GM12878 (cell line): ENCODE measurements at regions not wholly inside any gene's neighbourhood (a gene's known extent, or its start where the extent isn't known, plus 50 kb on each side); places are given as distances from the start of the nearest gene placed in this dataset.

Experiments used
- ATAC-seq: fragments of 200-7000 bp; cut with Tn5 transposase; 3 replicates; pipeline ENCODE4 v1.9.1; 2020; ENCODE audit warnings: mild to moderate bottlenecking, moderate library complexity
- BruUV-seq: library from RNA; stranded (reverse); fragments of 400-500 nt; replicated peaks from 2 replicates; lab custom pipeline; 2021; lab: Mats Ljungman, UMichigan
- CTCF ChIA-PET: fragments of 300-600 bp; sonication (Branson Sonifier 250); formaldehyde crosslinking; extraction: SDS; loops from one replicate; lab custom pipeline; 2021; ENCODE audit warnings: inconsistent platforms; lab: Yijun Ruan, JAX
- POLR2A ChIA-PET: fragments of 350-600 bp; formaldehyde crosslinking; extraction: SDS; loops from one replicate; lab custom pipeline; 2021; ENCODE audit warnings: inconsistent platforms; lab: Charles Lee
- RAD21 ChIA-PET: fragments of 300-600 bp; sonication (Branson Sonifier 250); formaldehyde crosslinking; loops from one replicate; lab custom pipeline; 2023; ENCODE audit warnings: antibody characterized with exemption; ENCODE audit not compliant: unreplicated experiment; lab: Charles Lee
- SMC1A ChIA-PET: fragments of 300-600 bp; sonication (Branson Sonifier 250); formaldehyde crosslinking; loops from one replicate; lab custom pipeline; 2023; ENCODE audit not compliant: unreplicated experiment, uncharacterized antibody; lab: Charles Lee
- DNase-seq: peaks from one replicate; pipeline ENCODE4 v3.0.0-alpha.2; 2011; ENCODE audit warnings: low read depth, low spot score
- FAIRE-seq: peaks from 3 replicates; lab custom pipeline; 2011; peaks lifted over from hg19 to GRCh38; lab: Jason Lieb, UNC
- H2AFZ ChIP-seq: 2 replicates; pipeline ENCODE4 v1.6.0; 2011; ENCODE audit warnings: low read depth, low read length, control low read depth; ENCODE audit not compliant: control insufficient read depth
- H3K27ac ChIP-seq: 2 replicates; pipeline ENCODE4 v1.5.1; 2011; ENCODE audit warnings: control low read depth; ENCODE audit not compliant: control insufficient read depth, insufficient read depth
- H3K27me3 ChIP-seq, 2 experiments: replicated peaks in 1 of 2; 2 replicates each; pipeline versions ENCODE4 v1.6.0 to v1.6.1; 2011; ENCODE audit warnings: low read length in 1 of 2; ENCODE audit not compliant: control insufficient read depth in 2 of 2, insufficient read depth in 2 of 2
- H3K36me3 ChIP-seq, 2 experiments: 2 replicates each; pipeline ENCODE4 v1.5.1; 2011; ENCODE audit warnings: low read length in 1 of 2; ENCODE audit not compliant: control insufficient read depth in 2 of 2, insufficient read depth in 2 of 2
- H3K4me1 ChIP-seq: 2 replicates; pipeline ENCODE4 v1.6.1; 2011; ENCODE audit warnings: mild to moderate bottlenecking, low read length, moderate library complexity, mixed read lengths; ENCODE audit not compliant: control insufficient read depth, insufficient read depth
- H3K4me2 ChIP-seq: 2 replicates; pipeline ENCODE4 v1.6.0; 2011; ENCODE audit warnings: control low read depth; ENCODE audit not compliant: control insufficient read depth, insufficient read depth
- H3K4me3 ChIP-seq: fragments of 200-600 bp; sonication (generic); 2 replicates; pipeline ENCODE4 v1.5.1; 2016
- H3K79me2 ChIP-seq: 2 replicates; pipeline ENCODE4 v1.6.0; 2011; ENCODE audit warnings: low read length; ENCODE audit not compliant: control insufficient read depth, insufficient read depth
- H3K9ac ChIP-seq: 2 replicates; pipeline ENCODE4 v1.8.0; 2011; ENCODE audit warnings: low read length, control low read depth, mixed read lengths; ENCODE audit not compliant: control insufficient read depth, insufficient read depth
- H3K9me3 ChIP-seq: replicated peaks from 3 replicates; pipeline ENCODE4 v1.5.1; 2011; ENCODE audit warnings: mild to moderate bottlenecking, low read length; ENCODE audit not compliant: control insufficient read depth, insufficient read depth
- H4K20me1 ChIP-seq: 2 replicates; pipeline ENCODE4 v1.6.0; 2011; ENCODE audit not compliant: control insufficient read depth, insufficient read depth
- CHD4 ChIP-seq: fragments of 200-600 bp; sonication (generic); IDR thresholded peaks from 2 replicates; pipeline ENCODE4 v1.6.1; 2016; ENCODE audit warnings: mild to moderate bottlenecking
- EGR1 ChIP-seq, 2 experiments: IDR thresholded peaks; 1 replicate in 1 of 2; 2 replicates in 1 of 2; pipeline ENCODE4 v1.6.1; 2011 to 2012; ENCODE audit warnings: low read depth in 2 of 2, low read length in 2 of 2, borderline replicate concordance in 1 of 2, mild to moderate bottlenecking in 1 of 2, moderate library complexity in 1 of 2
- EZH2 ChIP-seq: IDR thresholded peaks from 2 replicates; pipeline ENCODE4 v1.6.1; 2012; ENCODE audit warnings: low read depth, mild to moderate bottlenecking, control low read depth, inconsistent platforms, low read length, borderline replicate concordance; ENCODE audit not compliant: control insufficient read depth
- FOS ChIP-seq: IDR thresholded peaks from 3 replicates; pipeline ENCODE4 v1.6.1; 2011; ENCODE audit warnings: borderline replicate concordance; ENCODE audit not compliant: insufficient read length; ENCODE audit errors: extremely low read depth
- FOXM1 ChIP-seq: IDR thresholded peaks from 2 replicates; pipeline ENCODE4 v1.6.1; 2012; ENCODE audit warnings: low read depth, mild to moderate bottlenecking, inconsistent platforms, low read length, moderate library complexity
- LARP7 ChIP-seq: fragments of 450-650 bp; IDR thresholded peaks from 2 replicates; pipeline ENCODE4 v1.6.1; 2017; ENCODE audit warnings: mild to moderate bottlenecking
- MYB ChIP-seq: fragments of 150-350 bp; IDR thresholded peaks from 2 replicates; pipeline ENCODE4 v1.6.1; 2014; ENCODE audit warnings: mild to moderate bottlenecking, low read depth, low read length, borderline replicate concordance
- SIN3A ChIP-seq: IDR thresholded peaks from 2 replicates; pipeline ENCODE4 v1.6.1; 2012; ENCODE audit warnings: low read depth, low read length, improper control_type of control experiment
- SP1 ChIP-seq: IDR thresholded peaks from one replicate; pipeline ENCODE4 v1.6.1; 2011; ENCODE audit warnings: low read depth, low read length
- SPI1 ChIP-seq: IDR thresholded peaks from 2 replicates; pipeline ENCODE4 v1.6.1; 2011; ENCODE audit warnings: low read depth, mild to moderate bottlenecking, low read length, moderate library complexity, borderline replicate concordance; ENCODE audit not compliant: insufficient read depth
- SREBF1 ChIP-seq: IDR thresholded peaks from 2 replicates; pipeline ENCODE4 v1.6.1; 2012; ENCODE audit warnings: mild to moderate bottlenecking, low read length
- STAT1 ChIP-seq: fragments of 450-650 bp; conservative IDR thresholded peaks from 2 replicates; pipeline ENCODE4 v1.6.1; 2014; ENCODE audit warnings: antibody characterized with exemption, mild to moderate bottlenecking
- STAT3 ChIP-seq: IDR thresholded peaks from 2 replicates; pipeline ENCODE4 v1.6.1; 2011; ENCODE audit warnings: low read depth, low read length, improper control_type of control experiment
- ZNF217 ChIP-seq: fragments of 450-650 bp; IDR thresholded peaks from 2 replicates; pipeline ENCODE4 v1.6.1; 2017; ENCODE audit warnings: antibody characterized with exemption, mild to moderate bottlenecking
- WGBS: methylation state at CpG from one replicate; pipeline ENCODE4 v1.1.6; 2016; ENCODE audit warnings: low lambda C conversion rate; ENCODE audit not compliant: insufficient replicate concordance, insufficient coverage; ENCODE audit errors: missing lambda C conversion rate; 5-methylcytosine and 5-hydroxymethylcytosine counted together
- in situ Hi-C: fragments of 300-500 bp; cut with MboI; formaldehyde crosslinking; loops from 9 replicates; pipeline ENCODE4 v1.14.3; 2018; ENCODE audit warnings: mixed read lengths
- intact Hi-C: fragments of 100-400 bp; cut with micrococcal nuclease; formaldehyde crosslinking; loops from one replicate; pipeline ENCODE4 v1.14.2; 2022; ENCODE audit not compliant: unreplicated experiment
- TF ChIP-seq, protein P1 (sequence below): fragments of 450-650 bp; IDR thresholded peaks from 2 replicates; pipeline ENCODE4 v1.6.1; 2016; ENCODE audit warnings: mild to moderate bottlenecking
- TF ChIP-seq, protein P2 (sequence below), 3 experiments: IDR thresholded peaks in 2 of 3; conservative IDR thresholded peaks in 1 of 3; 2 replicates each; pipeline ENCODE4 v1.5.1; 2011; ENCODE audit warnings: low read depth in 3 of 3, low read length in 3 of 3, mild to moderate bottlenecking in 3 of 3, control low read depth in 2 of 3, moderate library complexity in 2 of 3, inconsistent platforms in 1 of 3, mixed read lengths in 1 of 3; ENCODE audit not compliant: control insufficient read depth in 2 of 3, insufficient read depth in 1 of 3; ENCODE audit errors: extremely low read depth in 1 of 3
- TF ChIP-seq, protein P3 (sequence below): fragments of 150-350 bp; IDR thresholded peaks from 2 replicates; pipeline ENCODE4 v1.6.1; 2014; ENCODE audit warnings: mild to moderate bottlenecking, low read depth, low read length
- TF ChIP-seq, protein P4 (sequence below): fragments of 450-650 bp; IDR thresholded peaks from 2 replicates; pipeline ENCODE4 v1.6.1; 2018; ENCODE audit warnings: mild to moderate bottlenecking, low read depth, moderate library complexity; ENCODE audit not compliant: partially characterized antibody

DNA sequence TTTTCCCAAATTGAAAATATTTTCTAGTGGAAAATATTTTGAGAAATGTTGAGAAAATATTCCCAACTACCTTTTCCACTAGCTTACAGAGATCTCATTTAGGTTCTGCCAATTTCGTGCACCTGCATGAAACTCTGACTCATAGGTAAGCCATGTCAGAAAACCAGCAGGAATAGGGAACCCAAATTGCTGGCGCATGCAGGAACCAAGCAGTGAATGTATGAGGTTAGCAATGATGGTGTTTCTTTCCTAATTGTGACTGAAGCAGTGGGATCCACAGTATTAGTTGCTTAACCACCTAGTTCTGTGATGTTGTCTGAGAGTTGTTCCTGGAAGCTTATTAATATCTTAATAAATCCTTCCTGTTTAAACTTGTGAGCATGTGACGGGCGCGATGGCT lies 381.0 kb upstream of the TRAM1L1 start:
- WGBS: 53% methylated on average over 5 of the region's 5 CpGs
- in situ Hi-C loops: no loop called here
- intact Hi-C loops: no loop called here
- Histone ChIP-seq H3K9ac (no peak overlapping the region), H3K36me3 (no peaks in the 10 kb centered on the region), H3K79me2 (no peaks in the 10 kb centered on the region), H3K4me2 (no peak overlapping the region), H3K9me3 (no peaks in the 10 kb centered on the region), H3K27ac (no peak overlapping the region), H4K20me1 (no peaks in the 10 kb centered on the region), H3K27me3 (no peaks in the 10 kb centered on the region), H2AFZ (no peak overlapping the region), H3K4me1 (no peaks in the 10 kb centered on the region), H3K4me3 (no peak overlapping the region)
- SMC1A ChIA-PET: no interaction called here
- RAD21 ChIA-PET: no interaction called here
- ATAC-seq (no peak), DNase-seq (no peak), FAIRE-seq (no peak)
- no TSS peak for BruUV-seq
- TF ChIP-seq STAT3: no peak
- no peak for TF ChIP-seq ZNF217
- TF ChIP-seq, protein P1, sequence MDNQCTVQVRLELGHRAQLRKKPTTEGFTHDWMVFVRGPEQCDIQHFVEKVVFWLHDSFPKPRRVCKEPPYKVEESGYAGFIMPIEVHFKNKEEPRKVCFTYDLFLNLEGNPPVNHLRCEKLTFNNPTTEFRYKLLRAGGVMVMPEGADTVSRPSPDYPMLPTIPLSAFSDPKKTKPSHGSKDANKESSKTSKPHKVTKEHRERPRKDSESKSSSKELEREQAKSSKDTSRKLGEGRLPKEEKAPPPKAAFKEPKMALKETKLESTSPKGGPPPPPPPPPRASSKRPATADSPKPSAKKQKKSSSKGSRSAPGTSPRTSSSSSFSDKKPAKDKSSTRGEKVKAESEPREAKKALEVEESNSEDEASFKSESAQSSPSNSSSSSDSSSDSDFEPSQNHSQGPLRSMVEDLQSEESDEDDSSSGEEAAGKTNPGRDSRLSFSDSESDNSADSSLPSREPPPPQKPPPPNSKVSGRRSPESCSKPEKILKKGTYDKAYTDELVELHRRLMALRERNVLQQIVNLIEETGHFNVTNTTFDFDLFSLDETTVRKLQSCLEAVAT: no peak
- TF ChIP-seq, protein P2, sequence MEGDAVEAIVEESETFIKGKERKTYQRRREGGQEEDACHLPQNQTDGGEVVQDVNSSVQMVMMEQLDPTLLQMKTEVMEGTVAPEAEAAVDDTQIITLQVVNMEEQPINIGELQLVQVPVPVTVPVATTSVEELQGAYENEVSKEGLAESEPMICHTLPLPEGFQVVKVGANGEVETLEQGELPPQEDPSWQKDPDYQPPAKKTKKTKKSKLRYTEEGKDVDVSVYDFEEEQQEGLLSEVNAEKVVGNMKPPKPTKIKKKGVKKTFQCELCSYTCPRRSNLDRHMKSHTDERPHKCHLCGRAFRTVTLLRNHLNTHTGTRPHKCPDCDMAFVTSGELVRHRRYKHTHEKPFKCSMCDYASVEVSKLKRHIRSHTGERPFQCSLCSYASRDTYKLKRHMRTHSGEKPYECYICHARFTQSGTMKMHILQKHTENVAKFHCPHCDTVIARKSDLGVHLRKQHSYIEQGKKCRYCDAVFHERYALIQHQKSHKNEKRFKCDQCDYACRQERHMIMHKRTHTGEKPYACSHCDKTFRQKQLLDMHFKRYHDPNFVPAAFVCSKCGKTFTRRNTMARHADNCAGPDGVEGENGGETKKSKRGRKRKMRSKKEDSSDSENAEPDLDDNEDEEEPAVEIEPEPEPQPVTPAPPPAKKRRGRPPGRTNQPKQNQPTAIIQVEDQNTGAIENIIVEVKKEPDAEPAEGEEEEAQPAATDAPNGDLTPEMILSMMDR (IDR thresholded peaks at IDR 0.05 in 2 of 3, conservative IDR thresholded peaks at IDR 0.05 in 1 of 3; ENCODE audit: control insufficient read depth in 2 of 3, extremely low read depth in 1 of 3, insufficient read depth in 1 of 3, low read depth in 3 of 3, low read length in 3 of 3): no peak
- no peak for TF ChIP-seq MYB
- no peak for TF ChIP-seq CHD4
- TF ChIP-seq FOS: no peak
- no peak for TF ChIP-seq SP1
- no peak for TF ChIP-seq SPI1
- TF ChIP-seq STAT1: no peak
- TF ChIP-seq, protein P3, sequence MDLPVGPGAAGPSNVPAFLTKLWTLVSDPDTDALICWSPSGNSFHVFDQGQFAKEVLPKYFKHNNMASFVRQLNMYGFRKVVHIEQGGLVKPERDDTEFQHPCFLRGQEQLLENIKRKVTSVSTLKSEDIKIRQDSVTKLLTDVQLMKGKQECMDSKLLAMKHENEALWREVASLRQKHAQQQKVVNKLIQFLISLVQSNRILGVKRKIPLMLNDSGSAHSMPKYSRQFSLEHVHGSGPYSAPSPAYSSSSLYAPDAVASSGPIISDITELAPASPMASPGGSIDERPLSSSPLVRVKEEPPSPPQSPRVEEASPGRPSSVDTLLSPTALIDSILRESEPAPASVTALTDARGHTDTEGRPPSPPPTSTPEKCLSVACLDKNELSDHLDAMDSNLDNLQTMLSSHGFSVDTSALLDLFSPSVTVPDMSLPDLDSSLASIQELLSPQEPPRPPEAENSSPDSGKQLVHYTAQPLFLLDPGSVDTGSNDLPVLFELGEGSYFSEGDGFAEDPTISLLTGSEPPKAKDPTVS: no peak
- TF ChIP-seq SREBF1: no peak
- TF ChIP-seq SIN3A: no peak
- TF ChIP-seq EZH2: no peak
- no peak for TF ChIP-seq FOXM1
- TF ChIP-seq, protein P4, sequence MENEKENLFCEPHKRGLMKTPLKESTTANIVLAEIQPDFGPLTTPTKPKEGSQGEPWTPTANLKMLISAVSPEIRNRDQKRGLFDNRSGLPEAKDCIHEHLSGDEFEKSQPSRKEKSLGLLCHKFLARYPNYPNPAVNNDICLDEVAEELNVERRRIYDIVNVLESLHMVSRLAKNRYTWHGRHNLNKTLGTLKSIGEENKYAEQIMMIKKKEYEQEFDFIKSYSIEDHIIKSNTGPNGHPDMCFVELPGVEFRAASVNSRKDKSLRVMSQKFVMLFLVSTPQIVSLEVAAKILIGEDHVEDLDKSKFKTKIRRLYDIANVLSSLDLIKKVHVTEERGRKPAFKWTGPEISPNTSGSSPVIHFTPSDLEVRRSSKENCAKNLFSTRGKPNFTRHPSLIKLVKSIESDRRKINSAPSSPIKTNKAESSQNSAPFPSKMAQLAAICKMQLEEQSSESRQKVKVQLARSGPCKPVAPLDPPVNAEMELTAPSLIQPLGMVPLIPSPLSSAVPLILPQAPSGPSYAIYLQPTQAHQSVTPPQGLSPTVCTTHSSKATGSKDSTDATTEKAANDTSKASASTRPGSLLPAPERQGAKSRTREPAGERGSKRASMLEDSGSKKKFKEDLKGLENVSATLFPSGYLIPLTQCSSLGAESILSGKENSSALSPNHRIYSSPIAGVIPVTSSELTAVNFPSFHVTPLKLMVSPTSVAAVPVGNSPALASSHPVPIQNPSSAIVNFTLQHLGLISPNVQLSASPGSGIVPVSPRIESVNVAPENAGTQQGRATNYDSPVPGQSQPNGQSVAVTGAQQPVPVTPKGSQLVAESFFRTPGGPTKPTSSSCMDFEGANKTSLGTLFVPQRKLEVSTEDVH: no peak
- no peak for TF ChIP-seq LARP7
- no peak for TF ChIP-seq EGR1 (IDR thresholded peaks at IDR 0.05; ENCODE audit: borderline replicate concordance in 1 of 2, low read depth in 2 of 2, low read length in 2 of 2)
- POLR2A ChIA-PET: no interaction called here
- CTCF ChIA-PET: no interaction called here
